ENCODE measurements at regions not wholly inside any gene's neighbourhood (a gene's known extent, or its start where the extent isn't known, plus 50 kb on each side); places are given as distances from the start of the nearest gene placed in this dataset.
A peak's percentile ranks its signal among the peaks of the same experiment; 100 is the strongest.

DNA sequence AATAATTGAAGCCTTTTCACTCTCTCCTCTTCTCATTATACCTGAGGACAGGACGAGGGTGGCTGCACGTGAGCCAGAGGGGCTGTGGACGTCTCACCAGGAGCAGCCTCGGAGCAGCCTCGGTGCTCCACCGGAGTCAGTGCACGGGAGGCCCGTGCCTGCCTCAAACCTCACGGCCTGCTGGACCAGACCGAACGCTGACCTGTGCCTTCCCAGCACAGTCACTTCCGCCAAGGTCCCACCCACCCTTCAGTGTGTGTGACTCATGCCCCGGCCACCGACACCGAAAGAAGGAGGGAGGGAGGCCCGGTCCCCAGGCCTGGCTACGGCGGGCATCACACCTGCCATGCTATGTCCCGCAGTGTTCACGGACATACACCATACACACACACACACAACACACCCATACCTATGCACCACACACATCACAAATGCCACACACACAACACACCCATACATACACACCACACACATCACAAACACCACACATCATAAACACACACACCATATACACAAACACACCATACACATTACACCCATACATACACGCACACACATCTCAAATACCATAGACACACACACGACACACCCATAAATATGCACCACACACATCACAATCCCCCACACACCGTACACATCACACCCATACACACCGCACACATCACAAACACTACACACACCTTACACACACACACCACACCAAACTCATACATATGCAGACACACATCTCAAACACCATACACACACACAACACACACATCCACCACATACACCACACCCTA is 1506.5 kb downstream of the TBC1D22A start:
- DNase-seq, result no peak

DNA sequence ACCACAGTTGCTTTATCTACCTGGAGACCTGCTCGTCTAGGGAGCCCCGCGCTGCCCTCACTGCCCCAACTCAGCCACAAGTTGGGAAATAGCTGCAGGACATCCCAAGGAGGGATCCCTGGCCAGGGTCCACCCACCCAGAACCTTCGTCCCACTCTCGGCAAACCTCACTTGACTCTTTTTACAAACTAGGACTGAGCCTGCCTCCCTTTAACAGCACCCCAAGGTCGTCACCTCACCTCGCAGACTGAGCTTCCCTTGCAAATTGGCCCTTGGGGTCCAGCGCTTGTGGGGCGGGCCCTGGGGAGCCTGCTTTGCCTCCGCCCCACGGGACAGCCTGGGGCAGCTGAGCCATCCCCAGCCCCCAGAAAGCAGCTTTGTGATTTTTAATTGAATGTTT is 1505.8 kb downstream of the TBC1D22A start:
- no peak for DNase-seq

GRCh38 chr22:48267681-48268080 is 1505.2 kb downstream of the TBC1D22A start:
- DNase-seq, result no peak

DNA sequence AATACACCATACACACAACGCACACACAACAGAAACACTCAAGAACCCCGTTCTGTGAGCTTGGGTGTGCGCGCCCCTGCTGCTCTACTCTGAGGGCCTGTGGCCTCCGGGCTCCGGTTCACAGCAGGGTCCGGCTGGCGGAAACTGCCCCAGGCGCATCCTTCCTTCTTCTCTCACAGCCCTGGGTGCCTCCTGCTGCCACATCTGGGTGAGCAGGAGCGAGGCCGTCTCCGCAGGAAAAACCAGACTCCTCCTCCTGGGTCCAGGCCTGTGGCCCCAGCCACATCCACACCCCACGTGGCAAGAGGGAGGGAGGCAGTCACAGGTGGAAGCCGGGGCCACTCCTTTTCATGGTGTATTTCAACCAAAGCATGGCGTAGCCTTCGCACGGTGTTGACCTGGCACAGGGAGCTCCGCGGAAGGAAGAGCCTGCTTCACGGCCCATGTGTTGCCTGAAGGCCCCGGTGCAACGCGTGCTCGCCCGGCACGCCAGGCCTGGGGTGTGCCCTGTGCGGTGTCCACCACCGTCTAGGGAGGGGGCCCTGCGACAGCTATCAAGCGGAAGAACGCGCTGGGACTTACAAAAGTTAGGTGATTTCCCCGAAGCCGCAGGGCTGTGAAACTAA is 1502.7 kb downstream of the TBC1D22A start:
- DNase-seq, result no peak

DNA sequence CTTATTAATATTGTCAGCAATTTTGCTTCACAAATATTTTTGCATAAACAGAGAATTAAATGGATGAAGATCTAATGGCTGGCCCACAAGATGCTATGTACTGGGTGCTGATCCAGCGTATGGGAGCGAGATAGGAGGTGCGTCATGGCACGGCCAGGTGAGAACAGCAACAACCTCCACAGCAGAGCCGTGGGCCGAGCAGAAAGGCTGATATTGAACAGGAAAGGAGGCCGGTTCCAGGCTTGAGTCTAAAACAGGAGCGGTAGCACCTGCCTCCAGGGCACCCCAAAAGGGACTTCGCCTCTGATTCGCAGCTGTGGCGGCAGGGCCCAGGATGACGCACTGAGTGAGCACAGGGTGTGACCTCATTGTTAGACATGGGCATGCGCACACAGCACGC is 1502.1 kb downstream of the TBC1D22A start:
- DNase-seq, result no peak

- no peak for DNase-seq
Measured at GRCh38 chr22:48263791-48264351, 1501.4 kb downstream of the TBC1D22A start.

- DNase-seq, result no peak
Measured at GRCh38 chr22:48263431-48263765, 1500.9 kb downstream of the TBC1D22A start.

- no peak for DNase-seq
Measured at GRCh38 chr22:48262596-48263430, 1500.4 kb downstream of the TBC1D22A start.

DNA sequence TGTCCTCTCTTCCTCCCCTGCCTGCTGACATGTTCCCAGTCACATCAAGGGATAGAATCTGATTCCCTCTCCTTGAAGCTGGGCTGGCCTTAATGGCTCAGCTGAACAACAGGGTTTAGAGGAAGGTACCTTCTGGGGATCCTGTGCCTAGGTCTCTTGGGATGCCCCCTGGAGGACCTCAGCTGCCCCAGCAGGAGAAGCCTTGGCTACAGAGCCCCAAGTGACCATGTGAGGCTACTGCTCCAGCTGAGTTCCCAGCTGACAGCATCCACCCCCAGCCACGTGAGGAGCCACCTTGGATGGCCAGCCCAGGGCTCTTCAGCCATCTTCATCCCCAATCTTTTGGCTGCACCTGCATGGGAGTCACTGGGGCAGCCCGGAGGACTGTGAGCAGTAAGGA is 1499.3 kb downstream of the TBC1D22A start:
- no peak for DNase-seq

- DNase-seq, result no peak
Measured at GRCh38 chr22:48261048-48261621, 1498.7 kb downstream of the TBC1D22A start.

DNA sequence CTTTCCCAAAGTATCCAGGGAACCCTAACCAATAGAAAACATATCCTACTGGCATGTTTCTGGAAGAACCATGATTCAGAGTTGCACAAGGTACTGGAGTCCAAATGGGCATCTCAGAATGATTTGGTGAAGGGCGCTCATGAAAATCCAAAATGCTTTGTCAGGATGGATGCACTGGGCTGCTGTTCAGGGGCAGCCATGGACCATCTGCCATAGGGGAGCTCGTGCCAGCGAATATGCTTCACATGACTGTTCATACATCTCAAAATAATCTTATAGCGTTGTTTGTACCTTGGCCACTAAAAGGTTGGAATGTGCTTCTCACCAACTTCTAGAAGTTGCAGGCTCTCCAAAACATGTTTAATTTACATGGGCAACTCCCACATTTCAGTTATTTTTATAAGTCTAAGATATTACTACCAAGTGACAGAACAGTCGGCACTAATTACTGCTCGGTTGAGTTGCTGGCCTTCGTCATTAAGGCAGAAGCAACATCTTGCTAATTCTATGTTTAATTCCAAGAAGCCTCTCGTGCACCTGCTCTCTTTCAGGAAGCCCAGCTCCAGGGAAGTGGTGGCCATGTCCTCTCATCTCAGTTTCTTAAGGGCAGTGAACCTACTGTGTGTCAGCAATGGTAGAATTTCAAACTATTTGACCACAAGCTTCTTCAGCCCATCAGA is 1497.7 kb downstream of the TBC1D22A start:
- no peak for DNase-seq

GRCh38 chr22:48258811-48259210 is 1496.4 kb downstream of the TBC1D22A start:
- no peak for DNase-seq

DNA sequence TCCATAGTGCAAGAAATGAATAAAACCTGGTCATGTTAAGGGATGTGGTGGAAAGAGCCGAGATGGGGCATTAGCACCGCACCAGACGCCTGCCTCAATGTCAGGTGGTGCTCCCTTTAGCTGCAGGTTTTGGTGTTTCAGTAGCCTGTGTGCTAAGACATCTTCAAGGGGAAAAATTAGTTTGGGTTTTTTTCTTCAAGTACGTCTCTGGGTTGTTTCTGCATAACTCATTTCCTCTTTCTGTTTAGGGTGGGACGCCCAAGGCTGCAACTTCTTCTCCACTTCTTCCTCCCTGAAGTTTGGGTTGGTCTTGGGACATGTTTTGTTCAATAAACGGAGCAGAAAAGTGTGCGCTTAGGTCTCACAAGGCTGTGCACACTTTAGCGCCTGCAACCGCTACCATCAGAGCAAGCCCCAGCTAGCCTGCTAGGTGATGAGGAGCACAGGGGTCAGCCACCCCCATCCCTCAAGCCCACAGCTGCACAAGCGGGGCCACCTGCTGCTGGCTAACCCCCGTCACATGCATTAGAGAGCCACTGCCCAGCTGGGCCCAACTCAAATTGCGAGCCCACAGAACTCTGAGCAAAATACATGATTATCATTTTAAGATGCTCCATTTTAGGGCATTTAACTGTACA is 1495.7 kb downstream of the TBC1D22A start:
- DNase-seq, result peak in 1 of 4 experiments; percentile 9

DNA sequence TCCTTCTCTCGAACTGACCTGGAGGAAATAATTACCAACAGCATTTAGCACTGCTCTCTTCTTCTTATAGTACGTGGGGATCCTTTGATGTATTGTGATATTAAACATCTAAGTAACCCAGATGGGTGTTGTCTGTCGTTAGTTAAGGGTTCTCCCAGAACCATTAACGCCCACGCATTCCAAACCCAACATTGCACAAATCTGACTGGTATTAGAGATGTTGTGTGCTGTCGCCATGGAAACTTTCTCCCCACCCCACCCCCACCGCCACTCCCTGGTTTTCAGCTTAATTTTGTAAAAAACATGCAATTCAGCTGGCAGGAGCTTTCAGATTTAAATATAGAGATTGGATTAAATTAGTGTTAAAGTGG is 1495.2 kb downstream of the TBC1D22A start:
- no peak for DNase-seq

GRCh38 chr22:48256776-48257684 is 1494.6 kb downstream of the TBC1D22A start:
- DNase-seq, result no peak

DNA sequence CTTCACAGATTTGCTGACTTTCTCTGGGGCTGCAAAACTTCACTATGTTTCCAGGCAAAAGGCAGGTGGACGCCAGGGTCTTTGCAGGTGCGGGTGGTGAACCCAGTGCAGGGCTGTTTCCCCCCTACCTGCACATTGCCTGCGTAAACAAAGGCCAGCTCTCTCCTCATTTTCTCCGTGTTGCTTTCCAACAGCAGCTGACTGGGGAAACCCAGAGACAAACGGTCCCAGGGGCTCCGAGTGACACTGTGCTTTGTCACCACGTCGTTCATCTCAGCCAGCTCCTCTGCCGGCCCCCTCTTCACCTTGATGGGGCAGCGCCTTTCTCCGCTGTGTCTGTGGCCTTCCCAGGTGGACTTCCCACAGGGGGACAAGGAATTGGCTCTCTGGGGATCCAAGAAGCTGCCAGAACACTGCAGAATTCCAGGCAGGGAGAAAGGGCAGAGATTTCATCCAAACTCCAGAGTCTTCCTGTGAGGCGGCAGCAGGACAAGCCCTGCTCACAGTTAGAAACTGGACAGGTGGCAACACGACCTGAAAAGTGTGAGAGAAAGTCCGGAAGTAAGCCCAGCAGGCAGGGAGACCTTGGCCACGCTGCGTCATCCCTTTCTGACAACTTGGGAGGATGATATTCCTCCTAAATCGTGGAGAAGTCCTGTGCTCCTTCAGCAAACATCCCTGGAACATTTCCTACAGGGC is 1493.7 kb downstream of the TBC1D22A start:
- DNase-seq, result no peak

- DNase-seq, result no peak
Measured at GRCh38 chr22:48254311-48254873, 1491.9 kb downstream of the TBC1D22A start.

GRCh38 chr22:48253573-48253972 is 1491.1 kb downstream of the TBC1D22A start:
- DNase-seq, result no peak

DNA sequence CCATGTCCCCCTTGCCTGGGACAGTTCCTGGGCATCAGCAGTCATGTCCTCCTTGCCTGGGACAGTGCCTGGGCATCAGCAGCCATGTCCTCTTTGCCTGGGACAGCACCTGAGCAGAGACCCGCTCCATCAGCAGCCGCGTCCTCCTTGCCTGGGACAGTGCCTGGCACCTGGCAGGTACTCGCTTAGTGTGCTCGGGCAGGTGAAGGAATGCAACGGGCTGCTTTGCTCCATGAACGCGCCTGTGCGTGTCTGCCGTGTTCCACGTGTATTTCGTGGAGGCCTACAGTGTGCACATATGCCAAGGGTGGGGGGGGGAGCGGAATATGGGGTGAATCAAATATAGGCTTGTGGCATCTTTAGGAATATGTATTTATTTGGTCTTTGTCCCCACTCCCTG is 1490.7 kb downstream of the TBC1D22A start:
- DNase-seq, result no peak

DNA sequence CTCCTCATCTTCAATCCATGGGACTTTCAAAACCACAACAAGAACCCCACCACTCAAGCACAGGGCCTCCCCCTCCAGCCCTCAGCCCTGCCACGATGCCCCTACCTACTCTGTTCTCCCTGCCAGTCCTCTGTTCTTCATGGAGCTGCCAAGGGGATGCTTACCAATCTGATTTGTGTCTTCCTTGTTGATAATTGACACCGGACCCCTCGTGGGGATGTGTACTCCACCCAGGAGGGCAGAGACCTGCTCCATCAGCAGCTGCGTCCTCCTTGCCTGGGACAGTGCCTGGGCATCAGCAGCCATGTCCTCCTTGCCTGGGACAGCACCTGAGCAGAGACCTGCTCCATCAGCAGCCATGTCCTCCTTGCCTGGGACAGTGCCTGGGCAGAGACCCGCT is 1489.2 kb downstream of the TBC1D22A start:
- DNase-seq, result no peak
